Mammary epithelial cell (primary cell): ENCODE measurements at regions not wholly inside any gene's neighbourhood (a gene's known extent, or its start where the extent isn't known, plus 50 kb on each side); places are given as distances from the start of the nearest gene placed in this dataset.

Source experiments
- EZH2 ChIP-seq: IDR thresholded peaks from 2 replicates; pipeline ENCODE4 v1.6.1; 2012; ENCODE audit warnings: low read length, inconsistent platforms, borderline replicate concordance
- TF ChIP-seq, protein P1 (sequence below), 2 donors: IDR thresholded peaks in 1 of 2; conservative IDR thresholded peaks in 1 of 2; 2 replicates each; pipeline ENCODE4 v1.5.1; 2011 to 2012; ENCODE audit warnings: inconsistent platforms in 2 of 2, low read length in 2 of 2, mild to moderate bottlenecking in 2 of 2, control low read depth in 1 of 2, low read depth in 1 of 2; ENCODE audit not compliant: insufficient read depth in 1 of 2; ENCODE audit errors: extremely low read depth in 1 of 2

DNA sequence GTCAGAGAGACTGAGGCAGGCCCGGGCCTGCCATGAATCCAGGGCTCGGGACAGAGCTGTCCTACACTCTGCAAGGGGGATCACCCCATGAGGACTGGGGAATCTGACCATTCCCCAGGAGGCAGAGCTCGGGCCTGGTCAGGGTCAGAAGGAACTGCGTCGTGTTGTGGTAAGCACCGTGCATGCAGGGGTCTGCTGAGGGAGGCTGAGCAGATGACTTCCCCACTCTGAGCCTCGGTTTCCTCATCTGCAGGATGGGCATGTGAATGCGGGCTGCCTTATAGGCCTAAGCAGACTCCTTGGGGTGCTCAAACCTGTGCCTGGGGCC lies 61.6 kb upstream of the IQSEC1 start:
- TF ChIP-seq, protein P1, sequence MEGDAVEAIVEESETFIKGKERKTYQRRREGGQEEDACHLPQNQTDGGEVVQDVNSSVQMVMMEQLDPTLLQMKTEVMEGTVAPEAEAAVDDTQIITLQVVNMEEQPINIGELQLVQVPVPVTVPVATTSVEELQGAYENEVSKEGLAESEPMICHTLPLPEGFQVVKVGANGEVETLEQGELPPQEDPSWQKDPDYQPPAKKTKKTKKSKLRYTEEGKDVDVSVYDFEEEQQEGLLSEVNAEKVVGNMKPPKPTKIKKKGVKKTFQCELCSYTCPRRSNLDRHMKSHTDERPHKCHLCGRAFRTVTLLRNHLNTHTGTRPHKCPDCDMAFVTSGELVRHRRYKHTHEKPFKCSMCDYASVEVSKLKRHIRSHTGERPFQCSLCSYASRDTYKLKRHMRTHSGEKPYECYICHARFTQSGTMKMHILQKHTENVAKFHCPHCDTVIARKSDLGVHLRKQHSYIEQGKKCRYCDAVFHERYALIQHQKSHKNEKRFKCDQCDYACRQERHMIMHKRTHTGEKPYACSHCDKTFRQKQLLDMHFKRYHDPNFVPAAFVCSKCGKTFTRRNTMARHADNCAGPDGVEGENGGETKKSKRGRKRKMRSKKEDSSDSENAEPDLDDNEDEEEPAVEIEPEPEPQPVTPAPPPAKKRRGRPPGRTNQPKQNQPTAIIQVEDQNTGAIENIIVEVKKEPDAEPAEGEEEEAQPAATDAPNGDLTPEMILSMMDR (conservative IDR thresholded peaks at IDR 0.05 in 1 of 2, IDR thresholded peaks at IDR 0.05 in 1 of 2; ENCODE audit: extremely low read depth in 1 of 2, insufficient read depth in 1 of 2, low read depth in 1 of 2, low read length in 2 of 2): no peak
- TF ChIP-seq EZH2: no peak
